Muscle layer of duodenum (tissue), 2 donors: ENCODE measurements at regions not wholly inside any gene's neighbourhood (a gene's known extent, or its start where the extent isn't known, plus 50 kb on each side); places are given as distances from the start of the nearest gene placed in this dataset.
"Not testable (repeated sequence)": the region's sequence is repeated elsewhere in the genome, so short reads cannot be mapped to it uniquely, and the experiment has no call there.

Source experiments
- H3K27ac ChIP-seq: one replicate; pipeline ENCODE4 v1.7.0; 2013; ENCODE audit warnings: mild to moderate bottlenecking, low read length
- H3K27me3 ChIP-seq: one replicate; pipeline ENCODE4 v1.7.0; 2013; ENCODE audit warnings: low read depth, mild to moderate bottlenecking, control low read depth, low read length
- H3K36me3 ChIP-seq, 2 donors: one replicate each; pipeline ENCODE4 v1.7.0; 2013; ENCODE audit warnings: low read length in 2 of 2, control low read depth in 1 of 2, mild to moderate bottlenecking in 1 of 2; ENCODE audit not compliant: insufficient read depth in 2 of 2, control insufficient read depth in 1 of 2
- H3K4me1 ChIP-seq, 2 donors: one replicate each; pipeline ENCODE4 v1.7.0; 2013; ENCODE audit warnings: low read length in 2 of 2, mild to moderate bottlenecking in 2 of 2, control low read depth in 1 of 2, moderate library complexity in 1 of 2; ENCODE audit not compliant: insufficient read depth in 2 of 2, control insufficient read depth in 1 of 2
- H3K4me3 ChIP-seq, 2 donors: one replicate each; pipeline ENCODE4 v1.7.0; 2013; ENCODE audit warnings: low read length in 2 of 2, low read depth in 1 of 2, mild to moderate bottlenecking in 1 of 2
- H3K9me3 ChIP-seq, 2 donors: one replicate each; pipeline ENCODE4 v1.7.0; 2013; ENCODE audit warnings: low read length in 2 of 2, control low read depth in 1 of 2, mild to moderate bottlenecking in 1 of 2; ENCODE audit not compliant: control insufficient read depth in 1 of 2
- donor health status: healthy.

- no peaks in the 10 kb centered on the region for H3K4me1 ChIP-seq
- H3K9me3 ChIP-seq = no peaks in the 10 kb centered on the region
- H3K27me3 ChIP-seq = no peaks in the 10 kb centered on the region
- H3K36me3 ChIP-seq = no peaks in the 10 kb centered on the region
- no peak overlapping the region for H3K4me3 ChIP-seq
- H3K27ac ChIP-seq = no peak overlapping the region
These were observed 204.4 kb upstream of the LINGO1 start for GRCh38 chr15:77836906-77837648.

- H3K27ac ChIP-seq = no peak overlapping the region
- no peaks in the 10 kb centered on the region for H3K9me3 ChIP-seq
- no peaks in the 10 kb centered on the region for H3K36me3 ChIP-seq
- no peaks in the 10 kb centered on the region for H3K27me3 ChIP-seq
- H3K4me3 ChIP-seq = no peak overlapping the region
- H3K4me1 ChIP-seq = no peaks in the 10 kb centered on the region
These were observed 203.5 kb upstream of the LINGO1 start for GRCh38 chr15:77836121-77836692.

GRCh38 chr15:77834276-77834990 is 201.7 kb upstream of the LINGO1 start:
- Histone ChIP-seq H3K4me3 (no peak overlapping the region), H3K27me3 (no peaks in the 10 kb centered on the region), H3K4me1 (no peaks in the 10 kb centered on the region), H3K9me3 (no peaks in the 10 kb centered on the region), H3K36me3 (no peaks in the 10 kb centered on the region), H3K27ac (no peak overlapping the region)

- H3K36me3 ChIP-seq = no peaks in the 10 kb centered on the region
- H3K4me3 ChIP-seq = no peak overlapping the region
- H3K27ac ChIP-seq = no peak overlapping the region
- H3K9me3 ChIP-seq = no peaks in the 10 kb centered on the region
- H3K27me3 ChIP-seq = no peaks in the 10 kb centered on the region
- H3K4me1 ChIP-seq = no peaks in the 10 kb centered on the region
These were observed 200.2 kb upstream of the LINGO1 start for GRCh38 chr15:77832874-77833273.

- Histone ChIP-seq H3K4me1 (no peaks in the 10 kb centered on the region), H3K27me3 (no peaks in the 10 kb centered on the region), H3K36me3 (no peaks in the 10 kb centered on the region), H3K9me3 (no peaks in the 10 kb centered on the region), H3K27ac (no peak overlapping the region), H3K4me3 (no peak overlapping the region)
These were observed 199.3 kb upstream of the LINGO1 start for GRCh38 chr15:77831986-77832385.

- Histone ChIP-seq H3K9me3 (no peaks in the 10 kb centered on the region), H3K27ac (no peak overlapping the region), H3K27me3 (no peaks in the 10 kb centered on the region), H3K36me3 (no peaks in the 10 kb centered on the region), H3K4me1 (no peaks in the 10 kb centered on the region), H3K4me3 (no peak overlapping the region)
These were observed 197.3 kb upstream of the LINGO1 start for GRCh38 chr15:77830051-77830468.

GRCh38 chr15:77829331-77829730 is 196.6 kb upstream of the LINGO1 start:
- not testable (repeated sequence) for H3K27ac ChIP-seq, H3K4me3 ChIP-seq, H3K4me1 ChIP-seq, H3K9me3 ChIP-seq, H3K36me3 ChIP-seq, H3K27me3 ChIP-seq

GRCh38 chr15:77827860-77828259 is 195.1 kb upstream of the LINGO1 start:
- Histone ChIP-seq H3K27ac (no peak overlapping the region), H3K4me1 (no peaks in the 10 kb centered on the region), H3K9me3 (no peaks in the 10 kb centered on the region), H3K4me3 (no peak overlapping the region), H3K27me3 (no peaks in the 10 kb centered on the region), H3K36me3 (no peaks in the 10 kb centered on the region)

GRCh38 chr15:77826006-77826695 is 193.4 kb upstream of the LINGO1 start:
- H3K27ac ChIP-seq = no peak overlapping the region
- H3K4me1 ChIP-seq = no peaks in the 10 kb centered on the region
- no peak overlapping the region for H3K4me3 ChIP-seq
- peaks cover 3% of the 10 kb centered on the region for H3K27me3 ChIP-seq
- H3K36me3 ChIP-seq = no peaks in the 10 kb centered on the region
- H3K9me3 ChIP-seq = no peaks in the 10 kb centered on the region

GRCh38 chr15:77825546-77825945 is 192.8 kb upstream of the LINGO1 start:
- Histone ChIP-seq H3K9me3 (no peaks in the 10 kb centered on the region), H3K4me1 (peaks cover 0 to 2% of the 10 kb centered on the region in 2 donors), H3K27ac (no peak overlapping the region), H3K27me3 (peaks cover 9% of the 10 kb centered on the region), H3K4me3 (no peak overlapping the region), H3K36me3 (no peaks in the 10 kb centered on the region)

GRCh38 chr15:77825252-77825542 is 192.5 kb upstream of the LINGO1 start:
- H3K4me1 ChIP-seq = peaks cover 0 to 5% of the 10 kb centered on the region in 2 donors
- no peaks in the 10 kb centered on the region for H3K9me3 ChIP-seq
- H3K27me3 ChIP-seq = peaks cover 12% of the 10 kb centered on the region
- H3K4me3 ChIP-seq = no peak overlapping the region
- no peaks in the 10 kb centered on the region for H3K36me3 ChIP-seq
- H3K27ac ChIP-seq = no peak overlapping the region
